ENCODE measurements at regions not wholly inside any gene's neighbourhood (a gene's known extent, or its start where the extent isn't known, plus 50 kb on each side); places are given as distances from the start of the nearest gene placed in this dataset.

GRCh38 chr4:25533256-25533655 is 122.4 kb upstream of the SLC34A2 start:
- Histone ChIP-seq H3K4me3 (no peak overlapping the region), H3K9me3 (no peaks in the 10 kb centered on the region), H3K27me3 (replicated peaks in 1 of 7) (no peaks in the 10 kb centered on the region), H3K36me3 (no peaks in the 10 kb centered on the region), H3K27ac (no peak overlapping the region), H3K4me1 (peaks cover 0 to 7% (median 0%) of the 10 kb centered on the region in 6 donors)
- DNase-seq: no peak
- intact Hi-C loops (cut with DNase I; ENCODE audit: low total_unique reads): no loop called here
- 91 to 96% (median 93%) methylated on average over 3 of the region's 3 CpGs for WGBS, 5 donors
- no peak for TF ChIP-seq CTCF (IDR thresholded peaks at IDR 0.05 in 8 of 11, conservative IDR thresholded peaks at IDR 0.05 in 3 of 11)
- no peak for TF ChIP-seq POLR2A (IDR thresholded peaks at IDR 0.05)
- no peak for TF ChIP-seq POLR2AphosphoS5 (IDR thresholded peaks at IDR 0.05)

GRCh38 chr4:25535278-25535677 is 120.4 kb upstream of the SLC34A2 start:
- TF ChIP-seq CTCF (IDR thresholded peaks at IDR 0.05 in 8 of 11, conservative IDR thresholded peaks at IDR 0.05 in 3 of 11) (no peak), POLR2AphosphoS5 (IDR thresholded peaks at IDR 0.05) (no peak), POLR2A (IDR thresholded peaks at IDR 0.05) (no peak)
- WGBS, 5 donors: 68 to 93% (median 73%) methylated on average over 2 of the region's 2 CpGs
- H3K4me1 ChIP-seq: peaks cover 0 to 7% (median 0%) of the 10 kb centered on the region in 6 donors
- intact Hi-C loops (cut with DNase I; ENCODE audit: low total_unique reads): no loop called here
- H3K4me3 ChIP-seq: no peak overlapping the region
- no peak for DNase-seq
- no peaks in the 10 kb centered on the region for H3K27me3 ChIP-seq (replicated peaks in 1 of 7)
- H3K36me3 ChIP-seq: no peaks in the 10 kb centered on the region
- no peak overlapping the region for H3K27ac ChIP-seq
- no peaks in the 10 kb centered on the region for H3K9me3 ChIP-seq

GRCh38 chr4:25535701-25536473 is 119.8 kb upstream of the SLC34A2 start:
- no peaks in the 10 kb centered on the region for H3K36me3 ChIP-seq
- peaks cover 0 to 7% (median 0%) of the 10 kb centered on the region in 6 donors for H3K4me1 ChIP-seq
- intact Hi-C loops (cut with DNase I; ENCODE audit: low total_unique reads): no loop called here
- DNase-seq: no peak
- no peak overlapping the region for H3K4me3 ChIP-seq
- H3K9me3 ChIP-seq: no peaks in the 10 kb centered on the region
- WGBS, 5 donors: 65 to 73% (median 68%) methylated on average over 10 of the region's 10 CpGs
- H3K27ac ChIP-seq: no peak overlapping the region
- no peak for TF ChIP-seq CTCF (IDR thresholded peaks at IDR 0.05 in 8 of 11, conservative IDR thresholded peaks at IDR 0.05 in 3 of 11)
- no peak for TF ChIP-seq POLR2A (IDR thresholded peaks at IDR 0.05)
- no peaks in the 10 kb centered on the region for H3K27me3 ChIP-seq (replicated peaks in 1 of 7)

- H3K27ac ChIP-seq: no peak overlapping the region
- H3K4me3 ChIP-seq: no peak overlapping the region
- 64 to 79% (median 69%) methylated on average over 7 of the region's 7 CpGs for WGBS, 5 donors
- H3K4me1 ChIP-seq: peaks cover 0 to 7% (median 0%) of the 10 kb centered on the region in 6 donors
- no peaks in the 10 kb centered on the region for H3K36me3 ChIP-seq
- no peaks in the 10 kb centered on the region for H3K27me3 ChIP-seq (replicated peaks in 1 of 7)
- DNase-seq: no peak
- no peaks in the 10 kb centered on the region for H3K9me3 ChIP-seq
- intact Hi-C loops (cut with DNase I; ENCODE audit: low total_unique reads): no loop called here
- no peak for TF ChIP-seq POLR2AphosphoS5 (IDR thresholded peaks at IDR 0.05)
- no peak for TF ChIP-seq POLR2A (IDR thresholded peaks at IDR 0.05)
- TF ChIP-seq CTCF (IDR thresholded peaks at IDR 0.05 in 8 of 11, conservative IDR thresholded peaks at IDR 0.05 in 3 of 11): no peak
Observed at GRCh38 chr4:25536564-25537320, 118.9 kb upstream of the SLC34A2 start.
